Epithelial cell of esophagus (primary cell): ENCODE measurements at regions not wholly inside any gene's neighbourhood (a gene's known extent, or its start where the extent isn't known, plus 50 kb on each side); places are given as distances from the start of the nearest gene placed in this dataset.

Experiments used
- DNase-seq: peaks from one replicate; pipeline ENCODE4 v3.0.0; 2010; ENCODE audit warnings: low read depth
- H3K4me3 ChIP-seq: 2 replicates; pipeline ENCODE4 v1.5.1; 2011; ENCODE audit warnings: mild to moderate bottlenecking, low read length, control low read depth
- TF ChIP-seq, protein P1 (sequence below): IDR thresholded peaks from 2 replicates; pipeline ENCODE4 v1.5.1; 2011; ENCODE audit warnings: low read depth, mild to moderate bottlenecking, low read length, control low read depth, inconsistent platforms; ENCODE audit not compliant: insufficient read depth; ENCODE audit errors: missing control alignments

GRCh38 chr2:215572341-215572848, 136.5 kb upstream of the FN1 start:
- DNase-seq = no peak
- no peak overlapping the region for H3K4me3 ChIP-seq

GRCh38 chr2:215571689-215572088, 135.8 kb upstream of the FN1 start:
- DNase-seq = no peak
- H3K4me3 ChIP-seq = no peak overlapping the region
- TF ChIP-seq, protein P1, sequence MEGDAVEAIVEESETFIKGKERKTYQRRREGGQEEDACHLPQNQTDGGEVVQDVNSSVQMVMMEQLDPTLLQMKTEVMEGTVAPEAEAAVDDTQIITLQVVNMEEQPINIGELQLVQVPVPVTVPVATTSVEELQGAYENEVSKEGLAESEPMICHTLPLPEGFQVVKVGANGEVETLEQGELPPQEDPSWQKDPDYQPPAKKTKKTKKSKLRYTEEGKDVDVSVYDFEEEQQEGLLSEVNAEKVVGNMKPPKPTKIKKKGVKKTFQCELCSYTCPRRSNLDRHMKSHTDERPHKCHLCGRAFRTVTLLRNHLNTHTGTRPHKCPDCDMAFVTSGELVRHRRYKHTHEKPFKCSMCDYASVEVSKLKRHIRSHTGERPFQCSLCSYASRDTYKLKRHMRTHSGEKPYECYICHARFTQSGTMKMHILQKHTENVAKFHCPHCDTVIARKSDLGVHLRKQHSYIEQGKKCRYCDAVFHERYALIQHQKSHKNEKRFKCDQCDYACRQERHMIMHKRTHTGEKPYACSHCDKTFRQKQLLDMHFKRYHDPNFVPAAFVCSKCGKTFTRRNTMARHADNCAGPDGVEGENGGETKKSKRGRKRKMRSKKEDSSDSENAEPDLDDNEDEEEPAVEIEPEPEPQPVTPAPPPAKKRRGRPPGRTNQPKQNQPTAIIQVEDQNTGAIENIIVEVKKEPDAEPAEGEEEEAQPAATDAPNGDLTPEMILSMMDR = no peak

More at GRCh38 chr2:215572341-215572848, 136.5 kb upstream of the FN1 start:
- TF ChIP-seq, protein P1 = no peak

- H3K4me3 ChIP-seq = no peak overlapping the region
- DNase-seq = no peak
- TF ChIP-seq, protein P1 = no peak
Measured at GRCh38 chr2:215567504-215567903, 131.6 kb upstream of the FN1 start.

- TF ChIP-seq, protein P1 = no peak
- H3K4me3 ChIP-seq = no peak overlapping the region
- no peak for DNase-seq
Measured at GRCh38 chr2:215565897-215566296, 130.0 kb upstream of the FN1 start.

- H3K4me3 ChIP-seq = no peak overlapping the region
- DNase-seq = no peak
- TF ChIP-seq, protein P1 = no peak
Measured at GRCh38 chr2:215557701-215558100, 121.8 kb upstream of the FN1 start.

GRCh38 chr2:215556979-215557378, 121.1 kb upstream of the FN1 start:
- DNase-seq = peak; percentile 40
- H3K4me3 ChIP-seq = no peak overlapping the region
- TF ChIP-seq, protein P1 = no peak
